ENCODE measurements at regions not wholly inside any gene's neighbourhood (a gene's known extent, or its start where the extent isn't known, plus 50 kb on each side); places are given as distances from the start of the nearest gene placed in this dataset.

GRCh38 chr2:4915357-4915756, 776.8 kb upstream of the SOX11 start:
- TF ChIP-seq CTCF (conservative IDR thresholded peaks at IDR 0.05) (no peak), ZFX (IDR thresholded peaks at IDR 0.05) (no peak)

Measured in C4-2B (cell line).